GM19238 (cell line): ENCODE measurements at regions not wholly inside any gene's neighbourhood (a gene's known extent, or its start where the extent isn't known, plus 50 kb on each side); places are given as distances from the start of the nearest gene placed in this dataset.
"Not testable (repeated sequence)": the region's sequence is repeated elsewhere in the genome, so short reads cannot be mapped to it uniquely, and the experiment has no call there.

Source experiments
- DNase-seq: peaks from one replicate; pipeline ENCODE4 v3.0.0; 2011; ENCODE audit warnings: low spot score; ENCODE audit not compliant: insufficient read length

DNA sequence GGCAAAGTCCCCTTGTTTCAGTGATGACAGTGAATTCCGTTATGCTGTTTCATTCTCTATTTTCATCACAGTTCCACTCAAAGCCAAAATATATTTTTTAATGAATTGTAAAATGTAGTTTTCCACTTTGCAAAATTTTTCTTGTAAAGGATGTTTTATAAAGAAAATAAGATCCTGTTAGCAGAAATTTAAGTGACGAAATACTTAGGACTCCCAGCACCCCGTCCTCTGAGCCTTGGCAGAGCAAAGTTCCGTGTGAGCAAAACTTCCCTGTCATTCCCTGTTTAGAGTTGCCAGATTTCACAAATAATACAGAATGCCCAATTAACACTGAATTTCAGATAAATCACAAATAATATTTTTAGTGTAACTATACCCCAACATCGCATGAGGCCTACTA is 81.0 kb upstream of the RBPJ start:
- DNase-seq: no peak

DNA sequence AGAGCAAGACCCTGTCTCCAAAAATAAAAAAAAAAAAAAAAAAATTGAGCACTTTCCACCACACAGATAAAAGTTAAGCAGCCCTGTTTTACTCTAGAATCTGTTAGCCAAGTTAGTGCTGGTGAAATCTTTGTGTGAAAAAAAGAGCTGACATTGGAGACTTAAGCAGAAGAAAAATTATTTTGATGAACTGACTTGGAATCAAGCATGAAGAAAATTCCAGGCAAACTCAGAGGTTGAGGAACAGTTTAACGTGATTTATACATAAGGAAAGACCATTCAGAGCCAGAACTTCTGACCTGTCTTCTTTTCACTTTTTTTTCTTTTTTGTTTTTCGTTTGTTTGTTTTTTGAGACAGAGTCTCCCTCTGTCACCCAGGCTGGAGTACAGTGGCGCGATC is 79.6 kb upstream of the RBPJ start:
- no peak for DNase-seq

DNA sequence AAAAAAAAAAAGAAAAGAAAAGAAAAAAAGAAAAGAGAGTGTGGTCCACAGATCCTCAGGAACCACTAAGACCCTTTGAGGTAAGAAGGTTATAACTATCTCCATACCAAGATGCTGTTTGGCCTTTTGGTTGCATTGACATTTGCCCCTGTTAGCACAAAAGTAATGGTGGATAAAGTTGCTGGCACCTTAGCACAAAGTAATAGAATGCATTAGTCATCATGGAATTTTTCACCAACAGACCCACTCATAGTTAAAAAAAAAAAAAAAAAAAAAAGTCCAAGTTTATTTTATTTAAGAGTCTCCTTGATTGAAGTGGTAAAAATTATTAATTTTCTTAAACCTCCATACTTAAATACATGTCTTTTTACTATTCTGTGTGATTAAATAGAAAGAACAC is 78.4 kb upstream of the RBPJ start:
- no peak for DNase-seq

DNA sequence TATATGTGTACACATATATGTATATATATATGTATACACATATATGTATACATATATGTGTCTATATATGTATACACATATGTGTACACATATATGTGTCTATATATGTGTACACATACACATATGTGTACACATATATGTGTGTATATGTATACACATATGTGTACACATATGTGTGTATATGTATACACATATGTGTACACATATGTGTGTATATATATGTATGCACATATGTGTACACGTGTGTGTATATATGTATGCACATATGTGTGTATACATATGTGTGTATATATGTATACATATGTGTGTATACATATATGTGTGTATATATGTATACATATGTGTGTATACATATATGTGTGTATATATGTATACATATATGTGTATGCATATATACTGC is 76.7 kb upstream of the RBPJ start:
- not testable (repeated sequence) for DNase-seq

DNA sequence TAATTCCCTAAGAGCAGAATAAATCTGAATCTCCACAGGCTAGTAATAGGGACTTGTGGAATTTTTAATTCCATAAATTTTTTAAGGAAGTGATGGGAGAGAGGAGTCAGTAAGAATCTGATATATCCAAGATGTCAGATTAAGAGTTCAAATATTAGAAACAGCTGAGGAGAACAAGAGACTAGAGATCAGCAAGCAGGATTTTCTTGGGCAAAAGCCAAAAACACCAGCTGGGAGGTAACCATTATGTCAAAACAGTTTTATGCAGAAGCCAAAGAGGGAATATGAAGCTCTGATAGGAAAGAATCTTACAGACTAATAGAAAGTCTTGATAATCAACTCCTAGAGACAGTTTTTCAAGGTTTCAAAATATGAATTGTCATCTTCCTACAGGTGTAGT is 72.2 kb upstream of the RBPJ start:
- DNase-seq: no peak

DNA sequence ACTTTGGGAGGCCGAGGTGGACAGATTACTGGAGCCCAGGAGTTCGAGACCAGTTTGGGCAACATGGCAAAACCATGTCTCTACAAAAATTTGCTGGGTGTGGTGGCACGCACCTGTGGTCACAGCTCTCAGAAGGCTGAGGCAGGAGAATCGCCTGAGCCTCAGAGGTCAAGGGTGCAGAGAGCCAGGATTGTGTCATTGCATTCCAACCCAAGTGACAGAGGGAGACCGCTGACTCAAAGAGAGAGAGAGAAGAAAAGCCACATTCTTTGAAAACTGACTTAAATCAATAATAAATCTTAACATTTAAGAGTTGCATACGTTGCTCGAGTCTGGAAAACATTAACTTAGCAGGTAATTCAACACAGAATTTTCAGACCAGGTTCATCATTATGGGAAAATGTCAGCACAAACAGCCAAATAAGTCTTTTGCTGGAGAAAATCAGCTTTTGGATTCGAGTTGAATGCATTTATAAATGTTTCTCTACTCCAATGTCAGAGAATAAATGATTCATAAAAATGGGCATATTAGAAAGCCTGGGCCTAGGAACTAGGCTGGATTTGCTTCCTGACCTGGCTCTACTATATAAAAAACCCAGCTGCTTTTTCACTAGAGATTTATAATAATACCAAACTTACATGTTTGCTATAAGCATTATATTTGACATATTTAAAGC is 68.3 kb upstream of the RBPJ start:
- no peak for DNase-seq

DNA sequence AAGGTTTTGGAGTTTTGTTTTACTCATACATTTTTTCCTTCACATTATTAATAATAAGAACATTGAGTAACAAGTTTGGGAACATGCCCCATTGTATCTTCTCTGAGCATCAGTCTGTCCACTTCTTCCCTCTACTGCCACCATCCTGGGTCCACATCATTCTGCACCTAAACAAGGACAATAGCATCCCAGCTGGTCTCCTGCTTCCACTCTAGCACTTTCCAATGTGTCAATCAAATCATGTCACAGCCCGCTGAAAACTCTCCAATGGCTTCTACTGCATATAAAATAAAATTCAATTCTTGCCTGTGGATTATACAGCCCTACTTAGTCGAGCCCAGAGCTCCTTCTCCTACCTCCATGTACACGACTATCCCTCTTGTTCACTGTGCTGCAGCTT is 66.8 kb upstream of the RBPJ start:
- DNase-seq: no peak

DNA sequence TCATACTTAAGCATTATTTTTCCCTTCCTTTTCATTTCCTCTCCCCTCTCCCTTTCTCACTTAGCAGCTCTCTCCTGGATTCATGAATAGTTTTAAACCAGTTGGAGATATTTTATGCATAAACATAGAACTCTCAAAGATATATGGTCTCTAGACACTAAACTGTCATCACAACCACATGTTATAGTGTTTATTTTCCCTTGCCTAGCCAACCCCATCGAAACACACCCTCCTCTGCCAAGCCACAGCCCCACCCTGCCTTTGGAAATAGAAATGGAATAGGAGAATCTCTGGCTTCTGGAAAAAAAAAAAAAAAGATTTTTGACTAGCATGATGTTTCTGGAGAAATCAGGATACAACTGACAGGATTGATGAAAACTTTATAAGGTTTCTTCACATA is 64.8 kb upstream of the RBPJ start:
- DNase-seq: no peak

DNA sequence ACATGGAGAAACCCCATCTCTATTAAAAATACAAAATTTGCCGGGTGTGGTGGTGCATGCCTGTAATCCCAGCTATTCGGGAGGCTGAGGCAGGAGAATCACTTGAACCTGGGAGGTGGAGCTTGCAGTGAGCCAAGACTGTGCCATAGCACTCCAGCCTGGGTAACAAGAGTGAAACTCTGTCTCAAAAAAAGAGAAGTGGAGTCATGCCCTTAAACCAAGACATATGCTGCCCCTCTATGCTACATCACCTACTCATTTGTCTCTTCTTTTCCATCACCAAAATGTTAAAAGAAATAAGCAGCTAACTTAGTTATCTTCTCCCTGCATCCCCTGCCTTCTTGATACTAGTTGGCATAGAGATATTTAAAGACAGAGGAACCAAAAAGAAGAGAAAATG is 63.4 kb upstream of the RBPJ start:
- DNase-seq: not testable (repeated sequence)

DNA sequence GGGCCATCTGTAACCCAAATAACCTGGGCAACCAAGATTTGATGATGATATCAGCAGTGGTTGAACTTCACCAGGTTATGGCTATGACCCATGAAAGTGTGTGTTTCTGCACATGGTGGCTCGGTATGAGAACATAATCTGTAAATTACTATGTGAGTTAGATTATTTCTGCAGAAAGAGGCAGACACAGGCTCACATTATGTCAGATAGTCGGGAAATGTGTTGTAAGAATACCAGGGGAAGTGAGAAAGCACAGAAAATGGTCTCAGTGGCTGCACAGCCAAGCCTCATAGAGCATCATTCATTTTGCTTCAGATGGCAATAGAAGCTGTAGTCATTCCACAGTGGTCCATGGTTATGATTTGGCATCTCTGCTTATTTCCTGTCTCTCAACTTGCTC is 63.0 kb upstream of the RBPJ start:
- DNase-seq: no peak

DNA sequence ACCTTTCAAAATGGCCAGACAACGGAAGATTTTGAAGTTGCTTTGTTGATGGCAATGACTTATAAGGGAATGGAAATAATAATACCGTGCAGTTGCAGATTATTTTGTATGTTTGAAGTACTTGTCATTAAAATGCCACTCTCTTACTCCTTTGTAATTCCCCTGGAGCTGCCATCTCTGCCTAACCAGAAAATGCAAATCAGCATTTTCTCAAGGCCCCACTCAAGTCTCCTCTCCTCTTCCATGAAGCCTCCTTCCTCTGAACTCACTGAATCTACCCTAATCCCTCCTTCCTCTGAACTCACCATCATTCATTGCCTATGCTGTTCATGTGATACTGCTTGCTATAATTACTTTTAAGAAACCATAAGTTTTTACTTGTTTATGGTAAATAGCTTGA is 60.2 kb upstream of the RBPJ start:
- DNase-seq: no peak

DNA sequence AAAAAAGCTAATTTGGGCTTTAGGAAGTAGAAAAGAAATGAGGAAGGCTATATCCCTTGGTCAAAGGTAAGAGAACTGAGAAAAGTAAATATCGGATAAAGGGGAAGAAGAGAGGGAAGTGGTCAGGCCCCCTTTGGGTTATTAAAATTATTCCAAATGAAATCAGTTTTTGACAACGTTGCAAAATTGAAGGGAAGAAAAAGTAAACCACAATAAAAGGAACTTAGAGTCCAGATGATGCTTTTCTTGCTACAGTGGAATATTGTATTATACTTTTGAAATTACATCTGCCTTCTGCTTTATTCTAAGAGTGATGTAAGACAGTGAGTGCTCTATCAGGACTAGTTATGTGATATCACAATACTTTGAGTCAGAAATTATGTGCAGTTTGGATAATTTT is 59.4 kb upstream of the RBPJ start:
- DNase-seq: no peak

DNA sequence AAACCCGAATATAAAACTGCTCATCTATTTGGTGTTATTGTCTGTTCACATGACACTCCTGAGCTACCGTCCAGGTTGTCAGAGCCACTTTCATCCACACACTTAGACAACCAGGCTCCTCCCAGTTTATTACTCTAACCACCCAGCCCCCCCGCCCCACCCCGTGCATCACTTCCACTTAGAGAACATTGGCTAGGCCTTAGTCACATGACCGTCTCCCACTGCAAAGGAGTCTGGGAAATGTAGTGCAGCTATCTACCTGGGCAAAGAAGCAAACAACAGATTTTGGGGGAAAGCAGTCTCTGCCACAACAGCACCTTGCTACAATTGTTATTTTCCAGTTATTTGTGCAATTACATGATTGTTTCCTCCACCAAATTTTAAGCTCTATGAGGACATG is 57.6 kb upstream of the RBPJ start:
- no peak for DNase-seq

DNA sequence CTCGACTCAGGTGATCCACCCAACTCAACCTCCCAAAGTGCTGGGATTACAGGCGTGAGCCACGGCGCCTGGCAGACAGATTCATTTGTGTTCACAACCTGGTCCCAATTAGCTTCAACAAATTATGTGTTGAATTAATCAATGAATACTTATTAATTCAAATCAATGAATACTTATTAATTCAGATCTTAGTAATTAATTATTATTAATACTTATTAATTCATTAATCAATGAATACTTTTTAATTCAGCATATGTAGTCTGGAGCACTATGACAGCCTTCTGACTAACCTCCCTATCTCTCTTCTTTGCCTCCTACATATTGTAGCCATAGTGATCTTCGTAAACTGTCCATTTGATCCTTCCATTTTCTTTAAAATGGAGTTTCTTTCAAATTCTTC is 56.7 kb upstream of the RBPJ start:
- no peak for DNase-seq

DNA sequence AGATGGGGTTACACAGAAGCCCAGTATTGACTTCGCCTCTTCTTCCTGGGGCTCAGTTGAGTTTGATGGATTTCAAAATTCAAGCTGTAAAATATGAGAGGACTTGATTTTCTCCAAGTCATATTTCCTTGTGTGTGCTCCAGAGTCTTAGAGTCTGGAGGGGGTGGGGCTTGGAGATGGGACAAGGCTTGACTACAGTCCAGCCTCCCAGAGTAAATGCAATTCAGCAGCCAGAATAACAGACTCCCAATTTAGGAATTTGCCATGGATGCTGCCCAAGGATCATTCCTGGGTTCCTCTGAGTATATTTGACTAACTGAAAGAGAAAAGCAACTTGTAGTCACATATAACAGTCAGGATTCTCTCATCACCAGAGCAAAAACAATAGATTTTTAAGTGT is 53.7 kb upstream of the RBPJ start:
- DNase-seq: no peak

DNA sequence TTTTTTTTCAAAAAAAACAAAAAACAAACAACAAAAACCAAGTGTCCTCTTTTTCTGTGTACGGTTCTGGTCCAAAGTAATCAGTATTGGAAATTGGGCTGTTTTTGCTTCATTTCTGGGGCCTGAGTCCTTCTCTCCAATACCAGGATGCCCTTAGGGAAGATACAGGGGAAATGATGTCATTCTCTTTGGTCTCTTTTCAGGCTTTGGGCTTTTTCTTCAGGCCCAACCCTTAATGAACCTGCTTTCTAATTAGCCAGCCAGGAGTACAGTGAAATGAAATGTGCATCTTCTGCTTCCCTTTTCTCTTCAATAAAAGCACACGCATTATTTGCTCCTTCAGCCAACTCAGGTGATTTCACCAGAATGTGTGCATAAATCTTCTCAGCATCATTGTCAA is 52.6 kb upstream of the RBPJ start:
- no peak for DNase-seq

DNA sequence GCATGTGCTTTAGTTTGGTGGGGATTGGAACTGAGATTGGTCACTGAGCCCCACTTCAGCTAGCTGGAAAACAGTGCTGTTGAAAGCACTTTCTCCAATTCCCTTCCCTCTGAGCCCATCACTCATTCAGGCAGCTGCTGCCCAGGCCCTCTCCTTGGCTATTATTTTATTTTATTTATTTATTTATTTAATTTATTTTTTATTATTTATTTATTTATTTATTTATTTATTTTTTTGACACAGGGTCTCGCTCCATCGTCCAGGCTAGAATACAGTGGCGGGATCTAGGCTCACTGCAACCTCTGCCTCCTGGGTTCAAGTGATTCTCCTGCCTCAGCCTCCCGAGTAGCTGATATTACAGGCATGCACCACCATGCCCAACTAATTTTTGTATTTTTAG is 51.8 kb upstream of the RBPJ start:
- DNase-seq: no peak
